Lower lobe of right lung (tissue), 2 donors: ENCODE measurements at regions not wholly inside any gene's neighbourhood (a gene's known extent, or its start where the extent isn't known, plus 50 kb on each side); places are given as distances from the start of the nearest gene placed in this dataset.
A peak's percentile ranks its signal among the peaks of the same experiment; 100 is the strongest.

Source experiments
- ATAC-seq, 2 donors: fragments of 200-7000 bp; cut with Tn5 transposase; one replicate each; pipeline ENCODE4 v1.9.1; 2020 to 2022; ENCODE audit warnings: mild to moderate bottlenecking in 2 of 2, moderate library complexity in 2 of 2
- DNase-seq: peaks from one replicate; pipeline ENCODE4 v3.0.0-alpha.2; 2020
- H3K27ac ChIP-seq: fragments of 200-600 bp; one replicate; pipeline ENCODE4 v1.8.0; 2022
- H3K27me3 ChIP-seq: fragments of 200-600 bp; one replicate; pipeline ENCODE4 v1.8.0; 2022; ENCODE audit warnings: low read depth
- H3K36me3 ChIP-seq: fragments of 200-600 bp; one replicate; pipeline ENCODE4 v1.8.0; 2022; ENCODE audit warnings: mild to moderate bottlenecking
- H3K4me1 ChIP-seq: fragments of 200-600 bp; one replicate; pipeline ENCODE4 v1.8.0; 2022
- H3K4me3 ChIP-seq: fragments of 200-600 bp; one replicate; pipeline ENCODE4 v1.8.0; 2022; ENCODE audit warnings: mild to moderate bottlenecking
- H3K9me3 ChIP-seq: fragments of 200-600 bp; one replicate; pipeline ENCODE4 v1.8.0; 2022
- CTCF ChIP-seq: fragments of 200-600 bp; IDR thresholded peaks from one replicate; pipeline ENCODE4 v1.8.0; 2022; ENCODE audit warnings: antibody characterized with exemption, mild to moderate bottlenecking
- intact Hi-C: fragments of 100-400 bp; cut with DNase I; formaldehyde crosslinking; loops from one replicate; pipeline ENCODE4 v1.11.0; 2022
- donor health status: DM: no; HTN: yes; CAD: no; lungs with severe emphysema.

DNA sequence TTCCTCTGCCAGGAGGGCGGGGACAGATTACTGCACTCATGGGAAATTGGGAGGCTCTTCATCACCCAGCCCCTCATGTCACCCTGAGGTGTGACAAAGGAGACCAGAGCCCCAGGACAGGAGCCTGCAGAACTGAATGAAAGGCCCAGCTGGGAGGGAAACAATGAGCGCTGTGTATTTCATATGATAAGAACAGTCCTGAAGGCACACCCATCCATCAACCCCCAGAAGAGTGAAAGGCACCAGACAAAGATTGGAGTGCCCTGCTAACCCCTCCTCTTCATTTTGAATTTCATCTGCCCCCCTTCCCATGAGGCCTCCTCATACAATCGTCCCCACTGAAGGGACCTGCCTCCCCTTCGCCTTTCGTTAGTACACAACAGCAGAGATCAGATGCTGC, 160.0 kb upstream of the PRICKLE2 start:
- Histone ChIP-seq H3K36me3 (no peaks in the 10 kb centered on the region), H3K4me1 (no peaks in the 10 kb centered on the region), H3K9me3 (no peaks in the 10 kb centered on the region), H3K27me3 (no peaks in the 10 kb centered on the region), H3K27ac (no peak overlapping the region), H3K4me3 (no peak overlapping the region)
- intact Hi-C loops: no loop called here
- ATAC-seq (no peak), DNase-seq (no peak)
- TF ChIP-seq CTCF: no peak

GRCh38 chr3:64384561-64384960, 159.3 kb upstream of the PRICKLE2 start:
- no peak overlapping the region for H3K27ac ChIP-seq
- no peak for ATAC-seq
- TF ChIP-seq CTCF: no peak

DNA sequence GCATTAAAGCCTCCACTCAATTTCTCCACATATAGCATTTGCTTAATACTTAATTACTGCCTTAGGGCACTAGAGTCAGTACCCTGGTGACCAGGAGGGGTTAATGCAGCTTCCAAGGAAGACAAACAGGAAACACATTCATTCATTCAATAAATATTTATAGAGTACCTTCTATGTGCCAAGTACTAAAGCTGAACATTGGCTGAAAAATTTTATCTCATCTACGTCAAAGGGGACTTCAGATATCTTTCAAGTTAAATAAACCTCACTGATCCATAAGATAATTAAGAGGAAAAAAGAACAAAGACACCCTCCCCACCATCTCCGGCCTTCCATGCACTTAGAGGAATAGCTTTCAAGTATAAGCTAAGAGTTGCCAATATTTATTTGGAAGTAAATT, 156.9 kb upstream of the PRICKLE2 start:
- Histone ChIP-seq H3K27me3 (no peaks in the 10 kb centered on the region), H3K36me3 (no peaks in the 10 kb centered on the region), H3K4me1 (no peaks in the 10 kb centered on the region), H3K9me3 (no peaks in the 10 kb centered on the region), H3K27ac (peak overlapping the region; percentile 12), H3K4me3 (no peak overlapping the region)
- DNase-seq (no peak), ATAC-seq (peak in 1 of 2 donors; percentile 18)
- TF ChIP-seq CTCF: no peak
- intact Hi-C loops: no loop called here

More at GRCh38 chr3:64384561-64384960, 159.3 kb upstream of the PRICKLE2 start:
- intact Hi-C loops: no loop called here
- Histone ChIP-seq H3K4me3 (no peak overlapping the region), H3K27me3 (no peaks in the 10 kb centered on the region), H3K4me1 (no peaks in the 10 kb centered on the region), H3K9me3 (no peaks in the 10 kb centered on the region), H3K36me3 (no peaks in the 10 kb centered on the region)
- no peak for DNase-seq

DNA sequence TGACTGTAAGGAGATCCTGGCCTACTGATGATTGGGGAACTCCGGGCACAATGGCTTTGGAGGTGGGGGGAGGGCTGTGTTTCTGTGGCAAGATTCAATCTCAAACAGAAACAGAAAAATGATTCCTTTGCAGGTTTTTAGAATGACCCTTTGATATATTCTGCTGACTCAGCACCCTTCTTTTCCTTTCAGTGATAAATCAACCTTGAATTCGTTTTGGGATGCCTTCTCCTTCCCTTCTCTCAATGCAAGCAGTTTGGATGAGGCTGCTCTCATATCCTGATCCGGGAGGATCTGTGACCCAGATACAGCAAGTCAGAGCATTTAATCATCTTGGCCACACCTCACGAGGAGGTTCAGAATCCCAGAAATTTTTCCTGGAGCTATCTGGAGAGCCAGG, 156.1 kb upstream of the PRICKLE2 start:
- H3K4me3 ChIP-seq: no peak overlapping the region
- intact Hi-C loops: no loop called here
- DNase-seq (no peak), ATAC-seq (no peak)
- H3K4me1 ChIP-seq: no peaks in the 10 kb centered on the region
- H3K27ac ChIP-seq: no peak overlapping the region
- no peaks in the 10 kb centered on the region for H3K36me3 ChIP-seq
- no peaks in the 10 kb centered on the region for H3K9me3 ChIP-seq
- TF ChIP-seq CTCF: no peak
- H3K27me3 ChIP-seq: no peaks in the 10 kb centered on the region

DNA sequence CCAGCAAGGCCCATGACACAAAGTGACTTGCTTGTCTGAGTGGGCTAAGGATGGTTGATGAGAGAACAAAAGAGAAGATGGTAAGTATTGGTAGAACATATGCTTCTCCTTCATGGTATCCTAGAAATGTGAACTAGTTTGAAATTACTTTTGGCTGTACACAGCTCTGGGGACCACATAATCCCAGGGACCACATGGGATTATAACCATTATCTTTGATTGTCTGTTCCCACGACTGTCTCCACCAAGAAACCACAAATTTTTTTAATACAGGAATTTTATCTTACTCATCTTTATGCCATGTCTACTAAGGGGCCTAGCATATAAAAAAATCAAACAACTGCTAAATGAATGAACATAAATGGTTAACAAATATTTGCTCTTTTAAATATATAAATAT, 155.3 kb upstream of the PRICKLE2 start:
- no peak overlapping the region for H3K4me3 ChIP-seq
- H3K36me3 ChIP-seq: no peaks in the 10 kb centered on the region
- H3K4me1 ChIP-seq: no peaks in the 10 kb centered on the region
- ATAC-seq (no peak), DNase-seq (no peak)
- intact Hi-C loops: no loop called here
- H3K9me3 ChIP-seq: peaks cover 3% of the 10 kb centered on the region
- no peak for TF ChIP-seq CTCF
- peak overlapping the region; percentile 8 for H3K27ac ChIP-seq
- H3K27me3 ChIP-seq: no peaks in the 10 kb centered on the region

DNA sequence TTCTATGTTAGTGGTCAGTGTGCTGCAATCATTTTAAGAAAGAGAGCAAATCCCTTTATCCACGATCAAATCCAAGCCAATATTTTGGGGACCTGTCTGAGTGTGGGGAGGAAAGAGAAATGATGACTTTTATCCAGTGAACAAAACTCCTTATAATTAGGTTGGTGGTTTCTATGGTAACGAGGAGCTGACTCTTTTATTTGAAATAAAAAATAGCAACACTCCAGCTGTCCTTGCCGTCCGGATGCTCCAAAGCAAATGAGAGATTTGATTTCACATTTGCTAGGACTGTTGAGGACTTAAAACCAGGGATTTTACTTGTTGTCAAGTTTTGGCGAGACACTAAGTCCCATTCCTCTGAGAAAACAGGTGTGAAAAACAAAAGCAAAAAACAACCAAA, 154.0 kb upstream of the PRICKLE2 start:
- H3K27ac ChIP-seq: no peak overlapping the region

More for the DNA sequence above, 154.0 kb upstream of the PRICKLE2 start:
- H3K4me3 ChIP-seq: no peak overlapping the region
- H3K36me3 ChIP-seq: no peaks in the 10 kb centered on the region
- no peaks in the 10 kb centered on the region for H3K27me3 ChIP-seq
- no peak for TF ChIP-seq CTCF
- DNase-seq (no peak), ATAC-seq (no peak)
- peaks cover 4% of the 10 kb centered on the region for H3K9me3 ChIP-seq
- intact Hi-C loops: no loop called here
- H3K4me1 ChIP-seq: no peaks in the 10 kb centered on the region
